CD4-positive, alpha-beta T cell treated with Interleukin-21 for 1 hour (primary cell): ENCODE measurements at regions not wholly inside any gene's neighbourhood (a gene's known extent, or its start where the extent isn't known, plus 50 kb on each side); places are given as distances from the start of the nearest gene placed in this dataset.
"Not testable (repeated sequence)": the region's sequence is repeated elsewhere in the genome, so short reads cannot be mapped to it uniquely, and the experiment has no call there.

Experiments
- DNase-seq: peaks from one replicate; pipeline ENCODE4 v3.0.0-alpha.2; 2020

- DNase-seq: not testable (repeated sequence)
These were observed 731.8 kb downstream of the COL12A1 start for GRCh38 chr6:74474046-74474445.

- not testable (repeated sequence) for DNase-seq
These were observed 737.3 kb downstream of the COL12A1 start for GRCh38 chr6:74468552-74468951.

- DNase-seq: no peak
These were observed 738.2 kb downstream of the COL12A1 start for GRCh38 chr6:74467533-74468215.

- no peak for DNase-seq
These were observed 739.3 kb downstream of the COL12A1 start for GRCh38 chr6:74466572-74466971.

GRCh38 chr6:74459260-74459659 lies 746.6 kb downstream of the COL12A1 start:
- DNase-seq: no peak

GRCh38 chr6:74458536-74458935 lies 747.3 kb downstream of the COL12A1 start:
- no peak for DNase-seq

GRCh38 chr6:74455786-74456185 lies 750.1 kb downstream of the COL12A1 start:
- DNase-seq: no peak

GRCh38 chr6:74451953-74452352 lies 753.9 kb downstream of the COL12A1 start:
- DNase-seq: no peak

GRCh38 chr6:74448850-74449249 lies 752.8 kb downstream of the CD109 start:
- no peak for DNase-seq

GRCh38 chr6:74447013-74447412 lies 751.0 kb downstream of the CD109 start:
- no peak for DNase-seq

GRCh38 chr6:74439123-74439811 lies 743.3 kb downstream of the CD109 start:
- no peak for DNase-seq

- not testable (repeated sequence) for DNase-seq
These were observed 742.4 kb downstream of the CD109 start for GRCh38 chr6:74438395-74438794.

- DNase-seq: no peak
These were observed 738.2 kb downstream of the CD109 start for GRCh38 chr6:74434171-74434570.

- no peak for DNase-seq
These were observed 736.0 kb downstream of the CD109 start for GRCh38 chr6:74431873-74432580.

GRCh38 chr6:74420221-74420620 lies 724.2 kb downstream of the CD109 start:
- DNase-seq: no peak

- DNase-seq: no peak
These were observed 719.1 kb downstream of the CD109 start for GRCh38 chr6:74415056-74415455.

- no peak for DNase-seq
These were observed 714.6 kb downstream of the CD109 start for GRCh38 chr6:74410630-74411029.

GRCh38 chr6:74409447-74409846 lies 713.4 kb downstream of the CD109 start:
- DNase-seq: no peak

GRCh38 chr6:74408844-74409243 lies 712.8 kb downstream of the CD109 start:
- no peak for DNase-seq

- no peak for DNase-seq
These were observed 708.4 kb downstream of the CD109 start for GRCh38 chr6:74404366-74404765.

GRCh38 chr6:74402781-74403180 lies 706.8 kb downstream of the CD109 start:
- DNase-seq: no peak

GRCh38 chr6:74378437-74378836 lies 682.4 kb downstream of the CD109 start:
- DNase-seq: not testable (repeated sequence)

GRCh38 chr6:74369556-74369993 lies 673.6 kb downstream of the CD109 start:
- DNase-seq: no peak

GRCh38 chr6:74368746-74369145 lies 672.7 kb downstream of the CD109 start:
- DNase-seq: no peak
